ENCODE measurements at regions not wholly inside any gene's neighbourhood (a gene's known extent, or its start where the extent isn't known, plus 50 kb on each side); places are given as distances from the start of the nearest gene placed in this dataset.

DNA sequence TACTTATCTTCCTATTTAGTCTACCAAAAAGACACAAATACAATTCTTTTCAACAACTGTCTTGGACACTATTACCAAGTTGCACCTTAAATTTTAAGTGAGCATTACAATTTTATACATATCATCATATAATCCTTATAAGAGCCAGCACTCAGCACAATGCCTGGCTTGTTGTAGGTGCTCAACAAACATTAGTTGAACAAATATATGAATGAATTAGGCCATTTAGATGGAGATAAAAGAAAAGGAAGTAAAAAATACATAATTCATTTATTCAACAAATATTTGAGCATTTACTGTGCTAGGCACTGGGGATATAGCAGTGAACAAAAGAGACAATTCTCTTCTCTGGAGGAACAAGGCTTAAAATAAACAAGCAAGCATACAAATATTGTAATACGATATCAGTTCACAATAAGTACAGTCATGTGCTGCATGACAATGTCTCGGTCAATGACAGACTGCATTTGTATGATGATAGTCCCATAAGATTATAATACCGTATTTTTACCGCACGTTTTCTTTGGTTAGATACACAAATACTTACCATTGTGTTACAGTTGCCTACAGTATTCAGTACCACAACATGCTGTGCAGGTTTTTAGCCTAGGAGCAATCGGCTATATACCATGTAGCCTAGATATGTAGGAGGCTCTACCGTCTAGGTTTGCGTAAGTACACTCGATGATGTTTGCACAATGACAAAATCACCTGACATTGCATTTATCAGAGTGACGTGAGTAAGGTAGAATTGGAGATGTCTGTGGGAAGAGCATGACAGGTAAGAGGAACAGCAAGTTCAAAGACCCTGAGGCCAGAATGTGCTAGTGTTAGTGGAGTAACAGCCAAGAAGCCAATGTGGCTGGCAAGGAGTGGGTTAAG, 86.4 kb upstream of the HS3ST2 start:
- Histone ChIP-seq H3K79me2 (ENCODE audit: insufficient read depth, low read length) (no peaks in the 10 kb centered on the region), H3K4me3 (ENCODE audit: insufficient read depth, low read length, poor library complexity, severe bottlenecking) (no peak overlapping the region), H3K9ac (ENCODE audit: low read length) (no peak overlapping the region), H4K20me1 (ENCODE audit: low read depth, low read length) (no peaks in the 10 kb centered on the region), H3K9me3 (ENCODE audit: insufficient read depth, low read length) (no peaks in the 10 kb centered on the region), H3K9me2 (replicated peaks; ENCODE audit: insufficient read depth, low read length) (no peaks in the 10 kb centered on the region), H3K27ac (ENCODE audit: low read depth, low read length) (no peak overlapping the region), H3F3A (ENCODE audit: insufficient read depth) (no peaks in the 10 kb centered on the region), H3K27me3 (ENCODE audit: low read length) (no peaks in the 10 kb centered on the region), H3K4me2 (ENCODE audit: low read depth, low read length, poor library complexity, severe bottlenecking) (no peak overlapping the region), H3K36me3 (ENCODE audit: low read length) (no peaks in the 10 kb centered on the region), H2AFZ (ENCODE audit: low read depth, low read length, severe bottlenecking) (no peak overlapping the region)
- TF ChIP-seq, protein P1, sequence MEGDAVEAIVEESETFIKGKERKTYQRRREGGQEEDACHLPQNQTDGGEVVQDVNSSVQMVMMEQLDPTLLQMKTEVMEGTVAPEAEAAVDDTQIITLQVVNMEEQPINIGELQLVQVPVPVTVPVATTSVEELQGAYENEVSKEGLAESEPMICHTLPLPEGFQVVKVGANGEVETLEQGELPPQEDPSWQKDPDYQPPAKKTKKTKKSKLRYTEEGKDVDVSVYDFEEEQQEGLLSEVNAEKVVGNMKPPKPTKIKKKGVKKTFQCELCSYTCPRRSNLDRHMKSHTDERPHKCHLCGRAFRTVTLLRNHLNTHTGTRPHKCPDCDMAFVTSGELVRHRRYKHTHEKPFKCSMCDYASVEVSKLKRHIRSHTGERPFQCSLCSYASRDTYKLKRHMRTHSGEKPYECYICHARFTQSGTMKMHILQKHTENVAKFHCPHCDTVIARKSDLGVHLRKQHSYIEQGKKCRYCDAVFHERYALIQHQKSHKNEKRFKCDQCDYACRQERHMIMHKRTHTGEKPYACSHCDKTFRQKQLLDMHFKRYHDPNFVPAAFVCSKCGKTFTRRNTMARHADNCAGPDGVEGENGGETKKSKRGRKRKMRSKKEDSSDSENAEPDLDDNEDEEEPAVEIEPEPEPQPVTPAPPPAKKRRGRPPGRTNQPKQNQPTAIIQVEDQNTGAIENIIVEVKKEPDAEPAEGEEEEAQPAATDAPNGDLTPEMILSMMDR (IDR thresholded peaks at IDR 0.05; ENCODE audit: insufficient read depth, low read length, poor library complexity, severe bottlenecking), result no peak
- TF ChIP-seq EZH2phosphoT487 (conservative IDR thresholded peaks at IDR 0.05; ENCODE audit: low read length), result no peak

DNA sequence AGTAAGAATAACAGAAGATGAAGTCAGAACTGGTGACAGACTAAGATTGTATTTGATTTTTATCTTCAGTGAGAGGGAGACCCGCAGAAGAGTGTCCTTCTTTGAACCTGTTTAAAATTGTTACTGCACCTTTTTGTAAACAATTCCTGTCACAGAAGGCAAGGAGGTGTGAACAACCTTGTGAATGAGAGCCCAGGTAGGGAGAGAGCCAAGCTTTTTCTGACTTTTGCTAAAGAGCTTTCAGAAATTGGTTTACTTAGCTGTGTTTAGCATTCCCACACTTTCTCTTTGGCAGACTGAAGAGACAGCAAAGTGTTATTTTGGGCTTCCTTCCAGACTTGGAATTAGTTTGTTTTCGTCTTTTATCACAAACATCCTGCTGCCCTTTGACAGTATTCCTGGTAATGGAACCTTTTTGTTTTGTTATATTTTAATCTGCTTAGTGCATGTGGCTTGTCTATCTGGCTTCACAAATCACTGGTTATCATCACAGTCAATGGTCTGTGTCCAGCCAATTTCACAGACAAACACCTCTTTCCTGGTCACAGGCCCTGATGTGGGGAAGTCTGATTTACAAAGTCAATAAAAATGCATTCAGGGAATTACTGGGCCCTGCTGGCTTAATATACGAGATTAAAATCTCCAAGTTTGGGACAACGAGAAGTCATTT, 85.7 kb upstream of the HS3ST2 start:
- no peaks in the 10 kb centered on the region for H3K36me3 ChIP-seq (ENCODE audit: low read length)
- no peak overlapping the region for H3K27ac ChIP-seq (ENCODE audit: low read depth, low read length)
- H3K4me2 ChIP-seq (ENCODE audit: low read depth, low read length, poor library complexity, severe bottlenecking), result no peak overlapping the region
- H3K4me3 ChIP-seq (ENCODE audit: insufficient read depth, low read length, poor library complexity, severe bottlenecking), result no peak overlapping the region
- no peaks in the 10 kb centered on the region for H3K79me2 ChIP-seq (ENCODE audit: insufficient read depth, low read length)
- H3K27me3 ChIP-seq (ENCODE audit: low read length), result no peaks in the 10 kb centered on the region
- no peaks in the 10 kb centered on the region for H3F3A ChIP-seq (ENCODE audit: insufficient read depth)
- no peak overlapping the region for H2AFZ ChIP-seq (ENCODE audit: low read depth, low read length, severe bottlenecking)
- H3K9me3 ChIP-seq (ENCODE audit: insufficient read depth, low read length), result no peaks in the 10 kb centered on the region
- no peak overlapping the region for H3K9ac ChIP-seq (ENCODE audit: low read length)
- TF ChIP-seq EZH2phosphoT487 (conservative IDR thresholded peaks at IDR 0.05; ENCODE audit: low read length), result no peak
- TF ChIP-seq, protein P1 (IDR thresholded peaks at IDR 0.05; ENCODE audit: insufficient read depth, low read length, poor library complexity, severe bottlenecking), result no peak
- no peaks in the 10 kb centered on the region for H3K9me2 ChIP-seq (replicated peaks; ENCODE audit: insufficient read depth, low read length)
- H4K20me1 ChIP-seq (ENCODE audit: low read depth, low read length), result no peaks in the 10 kb centered on the region

DNA sequence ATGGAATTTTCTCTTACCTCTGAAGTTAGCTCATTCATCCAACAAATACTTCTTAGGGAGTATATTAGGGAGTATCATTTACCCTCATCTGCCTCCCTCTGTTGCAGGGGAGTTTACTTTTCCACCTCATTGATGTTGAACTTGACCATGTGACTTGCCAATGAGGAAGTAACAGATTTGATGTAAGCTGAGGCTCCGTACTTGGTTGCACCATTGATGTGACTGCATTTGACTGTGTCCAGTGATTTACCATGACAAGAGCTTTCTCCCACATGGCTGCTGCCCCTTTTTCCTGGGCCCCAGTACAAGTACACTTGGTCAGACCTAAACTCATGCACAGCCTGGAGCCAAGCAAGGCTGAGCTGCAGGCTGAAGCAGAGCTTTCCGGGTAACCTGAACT, 81.6 kb upstream of the HS3ST2 start:
- Histone ChIP-seq H2AFZ (ENCODE audit: low read depth, low read length, severe bottlenecking) (no peak overlapping the region), H3K27ac (ENCODE audit: low read depth, low read length) (no peak overlapping the region), H3K27me3 (ENCODE audit: low read length) (no peaks in the 10 kb centered on the region), H3K9me2 (replicated peaks; ENCODE audit: insufficient read depth, low read length) (no peaks in the 10 kb centered on the region), H3K4me3 (ENCODE audit: insufficient read depth, low read length, poor library complexity, severe bottlenecking) (no peak overlapping the region), H3K9ac (ENCODE audit: low read length) (no peak overlapping the region), H3F3A (ENCODE audit: insufficient read depth) (no peaks in the 10 kb centered on the region), H3K36me3 (ENCODE audit: low read length) (no peaks in the 10 kb centered on the region), H3K4me2 (ENCODE audit: low read depth, low read length, poor library complexity, severe bottlenecking) (no peak overlapping the region), H3K9me3 (ENCODE audit: insufficient read depth, low read length) (no peaks in the 10 kb centered on the region), H4K20me1 (ENCODE audit: low read depth, low read length) (no peaks in the 10 kb centered on the region), H3K79me2 (ENCODE audit: insufficient read depth, low read length) (no peaks in the 10 kb centered on the region)
- no peak for TF ChIP-seq EZH2phosphoT487 (conservative IDR thresholded peaks at IDR 0.05; ENCODE audit: low read length)
- TF ChIP-seq, protein P1 (IDR thresholded peaks at IDR 0.05; ENCODE audit: insufficient read depth, low read length, poor library complexity, severe bottlenecking), result no peak
